Lung (tissue), 11 donors: ENCODE measurements at regions not wholly inside any gene's neighbourhood (a gene's known extent, or its start where the extent isn't known, plus 50 kb on each side); places are given as distances from the start of the nearest gene placed in this dataset.

Source experiments
- ATAC-seq: fragments of 200-7000 bp; cut with Tn5 transposase; one replicate; pipeline ENCODE4 v1.9.1; 2020; ENCODE audit warnings: moderate number of reproducible peaks; ENCODE audit not compliant: insufficient read depth, low FRiP score
- DNase-seq, 3 donors: peaks; one replicate each; pipeline ENCODE4 v3.0.0-alpha.2; 2013 to 2017
- H3K27ac ChIP-seq, 2 donors: one replicate each; pipeline ENCODE4 v1.5.1; 2013; ENCODE audit warnings: mild to moderate bottlenecking in 2 of 2, moderate library complexity in 2 of 2, control low read depth in 1 of 2, inconsistent platforms in 1 of 2, low read depth in 1 of 2, low read length in 1 of 2
- H3K27me3 ChIP-seq, 3 donors: one replicate each; pipeline ENCODE4 v1.5.1; 2013; ENCODE audit warnings: low read length in 2 of 3; ENCODE audit not compliant: control insufficient read depth in 3 of 3, insufficient read depth in 3 of 3
- H3K36me3 ChIP-seq, 4 donors: one replicate each; pipeline ENCODE4 v1.5.1; 2013; ENCODE audit warnings: low read length in 4 of 4, mild to moderate bottlenecking in 1 of 4, moderate library complexity in 1 of 4; ENCODE audit not compliant: control insufficient read depth in 4 of 4, insufficient read depth in 4 of 4
- H3K4me1 ChIP-seq, 5 donors: one replicate each; pipeline ENCODE4 v1.5.1; 2013; ENCODE audit warnings: low read length in 5 of 5, mild to moderate bottlenecking in 2 of 5, moderate library complexity in 1 of 5; ENCODE audit not compliant: control insufficient read depth in 5 of 5, insufficient read depth in 5 of 5
- H3K4me3 ChIP-seq: one replicate; pipeline ENCODE4 v1.5.1; 2013; ENCODE audit warnings: mild to moderate bottlenecking, control low read depth, moderate library complexity
- H3K9ac ChIP-seq, 2 donors: one replicate each; pipeline ENCODE4 v1.5.1; 2013; ENCODE audit warnings: low read length in 2 of 2, control low read depth in 1 of 2; ENCODE audit not compliant: insufficient read depth in 1 of 2
- H3K9me3 ChIP-seq, 4 donors: one replicate each; pipeline ENCODE4 v1.5.1; 2013; ENCODE audit warnings: low read length in 3 of 4, mild to moderate bottlenecking in 1 of 4, moderate library complexity in 1 of 4; ENCODE audit not compliant: control insufficient read depth in 4 of 4, insufficient read depth in 3 of 4
- WGBS, 2 donors: extraction: QIAGEN DNeasy Blood & Tissue Kit; methylation state at CpG; one replicate each; pipeline ENCODE4 v1.1.7; 2013; 5-methylcytosine and 5-hydroxymethylcytosine counted together
- TF ChIP-seq, protein P1 (sequence below): IDR thresholded peaks from 2 replicates; pipeline ENCODE4 v1.5.1; 2012; ENCODE audit warnings: mild to moderate bottlenecking; ENCODE audit errors: control extremely low read depth, extremely low read depth
- donor health status: control.
- donor health status: control.
- donor health status: Bipolar disorder and iron deficiency.
- donor health status: healthy.
- donor health status: DM: yes; HTN: yes; CAD: no.

DNA sequence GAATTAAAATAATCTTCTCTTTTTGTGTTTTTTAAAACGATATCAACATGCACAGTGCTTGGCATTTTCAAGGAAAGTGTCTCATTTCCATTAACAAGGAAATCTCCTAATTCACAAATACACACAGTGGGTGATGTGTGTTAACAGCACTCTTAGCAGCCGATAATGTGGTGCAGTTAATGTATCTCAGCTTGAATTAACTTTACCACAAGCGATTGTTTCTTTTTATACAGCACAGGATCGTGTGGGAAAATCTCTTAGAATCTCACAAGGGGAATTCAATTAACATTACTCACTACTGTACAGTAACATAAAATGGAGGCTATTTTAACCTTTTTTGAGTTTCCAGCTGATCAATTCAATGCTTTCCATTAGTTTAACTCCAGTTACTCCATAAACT is 1841.9 kb downstream of the STIM2 start:
- Histone ChIP-seq H3K9me3 (no peaks in the 10 kb centered on the region), H3K4me1 (no peaks in the 10 kb centered on the region), H3K27me3 (no peaks in the 10 kb centered on the region), H3K36me3 (no peaks in the 10 kb centered on the region), H3K4me3 (no peak overlapping the region), H3K9ac (no peak overlapping the region), H3K27ac (no peak overlapping the region)
- TF ChIP-seq, protein P1, sequence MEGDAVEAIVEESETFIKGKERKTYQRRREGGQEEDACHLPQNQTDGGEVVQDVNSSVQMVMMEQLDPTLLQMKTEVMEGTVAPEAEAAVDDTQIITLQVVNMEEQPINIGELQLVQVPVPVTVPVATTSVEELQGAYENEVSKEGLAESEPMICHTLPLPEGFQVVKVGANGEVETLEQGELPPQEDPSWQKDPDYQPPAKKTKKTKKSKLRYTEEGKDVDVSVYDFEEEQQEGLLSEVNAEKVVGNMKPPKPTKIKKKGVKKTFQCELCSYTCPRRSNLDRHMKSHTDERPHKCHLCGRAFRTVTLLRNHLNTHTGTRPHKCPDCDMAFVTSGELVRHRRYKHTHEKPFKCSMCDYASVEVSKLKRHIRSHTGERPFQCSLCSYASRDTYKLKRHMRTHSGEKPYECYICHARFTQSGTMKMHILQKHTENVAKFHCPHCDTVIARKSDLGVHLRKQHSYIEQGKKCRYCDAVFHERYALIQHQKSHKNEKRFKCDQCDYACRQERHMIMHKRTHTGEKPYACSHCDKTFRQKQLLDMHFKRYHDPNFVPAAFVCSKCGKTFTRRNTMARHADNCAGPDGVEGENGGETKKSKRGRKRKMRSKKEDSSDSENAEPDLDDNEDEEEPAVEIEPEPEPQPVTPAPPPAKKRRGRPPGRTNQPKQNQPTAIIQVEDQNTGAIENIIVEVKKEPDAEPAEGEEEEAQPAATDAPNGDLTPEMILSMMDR, result no peak
- DNase-seq, result no peak
- WGBS, 2 donors, result 67 to 77% methylated on average over 4 of the region's 4 CpGs
- ATAC-seq, result no peak

DNA sequence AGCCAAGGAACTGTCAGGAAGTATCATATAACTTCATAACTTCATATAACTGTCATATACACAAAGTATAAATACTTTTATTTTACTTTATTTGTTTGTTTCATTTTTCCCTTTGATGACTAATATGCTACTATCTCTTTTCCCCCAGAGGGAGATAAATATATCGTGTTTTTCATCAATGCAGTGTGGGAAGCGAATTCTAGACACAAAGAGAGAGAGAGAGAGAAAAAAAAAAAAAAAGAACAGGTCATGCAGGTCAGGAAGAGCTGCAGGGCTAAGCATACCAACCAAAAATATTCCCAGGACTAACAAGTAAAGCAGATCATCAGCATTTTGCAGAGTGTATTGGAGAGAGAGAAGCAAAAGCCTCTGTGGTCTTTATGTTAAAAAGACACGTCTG is 1849.2 kb downstream of the STIM2 start:
- Histone ChIP-seq H3K36me3 (no peaks in the 10 kb centered on the region), H3K4me3 (no peak overlapping the region), H3K27me3 (no peaks in the 10 kb centered on the region), H3K9ac (no peak overlapping the region), H3K9me3 (peaks cover 0 to 7% (median 1%) of the 10 kb centered on the region in 4 donors), H3K4me1 (no peaks in the 10 kb centered on the region), H3K27ac (no peak overlapping the region)
- DNase-seq, result peak in 2 of 3 donors; percentile 25 to 26
- TF ChIP-seq, protein P1, result no peak
- 56 to 63% methylated on average over 3 of the region's 3 CpGs for WGBS, 2 donors
- no peak for ATAC-seq

DNA sequence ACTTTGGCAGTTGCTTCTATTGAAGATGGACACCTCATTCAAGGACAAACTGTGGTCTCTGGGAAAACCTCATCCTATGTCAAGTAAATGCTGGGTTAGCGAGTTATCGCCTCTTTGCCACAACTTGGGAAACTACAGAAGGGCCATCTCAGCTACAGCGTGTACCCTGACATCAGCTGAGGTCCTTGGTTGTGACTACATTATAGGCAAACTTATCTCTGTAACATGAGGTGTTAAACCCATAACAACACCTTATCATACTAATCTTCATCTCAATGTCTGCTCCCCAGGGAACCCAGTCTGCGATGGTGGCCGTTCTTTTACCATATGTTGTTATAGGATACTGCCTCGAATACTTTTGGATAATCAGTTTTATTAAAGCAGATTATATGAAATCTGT is 1862.7 kb downstream of the STIM2 start:
- H3K27ac ChIP-seq, result no peak overlapping the region
- 77 to 83% methylated on average over 6 of the region's 6 CpGs for WGBS, 2 donors
- ATAC-seq, result no peak
- TF ChIP-seq, protein P1, result no peak
- H3K9ac ChIP-seq, result no peak overlapping the region
- H3K4me1 ChIP-seq, result no peaks in the 10 kb centered on the region
- H3K9me3 ChIP-seq, result no peaks in the 10 kb centered on the region
- H3K27me3 ChIP-seq, result no peaks in the 10 kb centered on the region
- no peaks in the 10 kb centered on the region for H3K36me3 ChIP-seq
- no peak for DNase-seq
- no peak overlapping the region for H3K4me3 ChIP-seq

DNA sequence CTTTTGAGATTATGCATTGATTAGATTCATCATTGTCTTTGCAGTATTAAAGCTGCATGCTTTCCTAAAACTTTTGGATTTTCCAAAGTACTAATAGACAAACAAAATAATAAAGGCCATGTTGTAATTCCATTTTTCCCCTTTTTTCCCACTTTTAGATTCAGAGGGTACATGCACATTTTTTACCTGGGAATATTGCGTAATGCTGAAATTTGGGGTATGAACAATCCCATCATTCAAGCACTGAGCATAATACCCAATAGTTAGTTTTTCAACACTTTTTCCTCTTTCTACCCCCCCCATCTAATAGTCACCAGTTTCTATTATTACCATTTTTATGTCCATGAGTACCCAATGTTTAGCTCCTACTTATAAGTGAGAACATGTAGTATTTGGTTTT is 1863.6 kb downstream of the STIM2 start:
- Histone ChIP-seq H3K4me1 (no peaks in the 10 kb centered on the region), H3K4me3 (no peak overlapping the region), H3K27me3 (no peaks in the 10 kb centered on the region), H3K9ac (no peak overlapping the region), H3K36me3 (no peaks in the 10 kb centered on the region), H3K9me3 (no peaks in the 10 kb centered on the region), H3K27ac (no peak overlapping the region)
- DNase-seq (no peak), ATAC-seq (no peak)
- TF ChIP-seq, protein P1, result no peak
- 93 to 94% methylated on average over 1 of the region's 1 CpG for WGBS, 2 donors
